Lower leg skin (tissue), 4 donors: ENCODE measurements at regions not wholly inside any gene's neighbourhood (a gene's known extent, or its start where the extent isn't known, plus 50 kb on each side); places are given as distances from the start of the nearest gene placed in this dataset.

Source experiments
- DNase-seq, 2 donors: peaks; one replicate each; pipeline ENCODE4 v3.0.0-alpha.2; 2019; ENCODE audit warnings: low spot score in 2 of 2
- H3K4me3 ChIP-seq: fragments of 200-600 bp; sonication (generic); 2 replicates; pipeline ENCODE4 v1.5.1; 2017; ENCODE audit warnings: mild to moderate bottlenecking, low read depth; ENCODE audit not compliant: poor library complexity, severe bottlenecking
- POLR2A ChIP-seq, 2 donors: fragments of 450-650 bp; IDR thresholded peaks; one replicate each; pipeline ENCODE4 v1.6.1; 2016 to 2017; ENCODE audit warnings: antibody characterized with exemption in 2 of 2, mild to moderate bottlenecking in 1 of 2, moderate library complexity in 1 of 2
- WGBS, 2 donors: methylation state at CpG; one replicate each; pipeline ENCODE4 v1.1.5; 2018; 5-methylcytosine and 5-hydroxymethylcytosine counted together
- intact Hi-C: fragments of 100-400 bp; cut with DNase I; formaldehyde crosslinking; loops from one replicate; pipeline ENCODE4 v1.15.0; 2023; ENCODE audit warnings: low total_unique reads
- TF ChIP-seq, protein P1 (sequence below), 3 donors: fragments of 450-650 bp; IDR thresholded peaks; one replicate each; pipeline ENCODE4 v1.5.1; 2016; ENCODE audit warnings: antibody characterized with exemption in 3 of 3, mild to moderate bottlenecking in 3 of 3, moderate library complexity in 2 of 3

DNA sequence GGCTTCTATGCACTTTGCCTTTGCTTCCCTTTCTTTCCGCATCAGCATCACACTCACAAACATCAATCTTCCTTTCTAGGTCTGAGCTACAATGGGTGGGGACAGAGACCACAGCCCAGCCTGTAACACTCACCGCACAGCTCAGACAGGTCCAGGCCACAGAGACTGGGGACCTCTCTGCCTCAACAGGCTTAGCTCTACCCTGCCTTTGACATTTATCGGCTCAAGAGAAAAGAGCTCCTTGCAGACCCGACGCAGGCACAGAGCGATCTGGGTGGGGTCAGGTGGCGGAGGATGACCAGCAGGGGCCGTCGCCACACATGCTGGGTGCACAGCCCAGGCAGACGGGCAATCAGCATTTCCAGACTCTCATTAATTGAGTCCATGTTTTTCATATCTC lies 837.3 kb downstream of the TBC1D22A start:
- peak in 1 of 2 donors; percentile 62 for DNase-seq
- intact Hi-C loops, result no loop called here
- WGBS, 2 donors, result 67 to 76% methylated on average over 10 of the region's 10 CpGs
- no peak overlapping the region for H3K4me3 ChIP-seq
- TF ChIP-seq, protein P1, sequence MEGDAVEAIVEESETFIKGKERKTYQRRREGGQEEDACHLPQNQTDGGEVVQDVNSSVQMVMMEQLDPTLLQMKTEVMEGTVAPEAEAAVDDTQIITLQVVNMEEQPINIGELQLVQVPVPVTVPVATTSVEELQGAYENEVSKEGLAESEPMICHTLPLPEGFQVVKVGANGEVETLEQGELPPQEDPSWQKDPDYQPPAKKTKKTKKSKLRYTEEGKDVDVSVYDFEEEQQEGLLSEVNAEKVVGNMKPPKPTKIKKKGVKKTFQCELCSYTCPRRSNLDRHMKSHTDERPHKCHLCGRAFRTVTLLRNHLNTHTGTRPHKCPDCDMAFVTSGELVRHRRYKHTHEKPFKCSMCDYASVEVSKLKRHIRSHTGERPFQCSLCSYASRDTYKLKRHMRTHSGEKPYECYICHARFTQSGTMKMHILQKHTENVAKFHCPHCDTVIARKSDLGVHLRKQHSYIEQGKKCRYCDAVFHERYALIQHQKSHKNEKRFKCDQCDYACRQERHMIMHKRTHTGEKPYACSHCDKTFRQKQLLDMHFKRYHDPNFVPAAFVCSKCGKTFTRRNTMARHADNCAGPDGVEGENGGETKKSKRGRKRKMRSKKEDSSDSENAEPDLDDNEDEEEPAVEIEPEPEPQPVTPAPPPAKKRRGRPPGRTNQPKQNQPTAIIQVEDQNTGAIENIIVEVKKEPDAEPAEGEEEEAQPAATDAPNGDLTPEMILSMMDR (IDR thresholded peaks at IDR 0.05), result no peak
- no peak for TF ChIP-seq POLR2A (IDR thresholded peaks at IDR 0.05)

DNA sequence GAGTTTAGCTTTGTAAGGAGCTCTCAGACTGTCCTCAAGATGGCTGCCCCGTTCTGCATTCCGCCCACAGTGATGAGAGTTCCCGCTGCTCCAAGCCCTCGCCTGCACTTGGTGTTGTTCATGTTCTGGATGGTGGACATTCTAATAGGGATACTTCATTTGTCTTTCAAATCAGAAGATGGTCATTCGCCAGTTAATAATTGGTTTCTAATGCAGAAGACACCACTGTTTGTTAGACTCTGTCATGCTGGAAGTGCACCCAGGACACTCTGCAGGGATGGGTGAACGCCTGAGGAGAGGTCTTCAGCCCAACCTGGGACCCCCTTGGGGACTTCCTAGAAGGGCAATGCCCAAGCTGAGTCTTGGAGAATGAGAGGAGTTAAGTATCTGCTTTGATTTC lies 836.4 kb downstream of the TBC1D22A start:
- H3K4me3 ChIP-seq, result no peak overlapping the region
- TF ChIP-seq, protein P1 (IDR thresholded peaks at IDR 0.05), result no peak
- TF ChIP-seq POLR2A (IDR thresholded peaks at IDR 0.05), result no peak
- DNase-seq, result peak in 1 of 2 donors; percentile 52
- 93 to 95% methylated on average over 6 of the region's 6 CpGs for WGBS, 2 donors
- intact Hi-C loops, result no loop called here

DNA sequence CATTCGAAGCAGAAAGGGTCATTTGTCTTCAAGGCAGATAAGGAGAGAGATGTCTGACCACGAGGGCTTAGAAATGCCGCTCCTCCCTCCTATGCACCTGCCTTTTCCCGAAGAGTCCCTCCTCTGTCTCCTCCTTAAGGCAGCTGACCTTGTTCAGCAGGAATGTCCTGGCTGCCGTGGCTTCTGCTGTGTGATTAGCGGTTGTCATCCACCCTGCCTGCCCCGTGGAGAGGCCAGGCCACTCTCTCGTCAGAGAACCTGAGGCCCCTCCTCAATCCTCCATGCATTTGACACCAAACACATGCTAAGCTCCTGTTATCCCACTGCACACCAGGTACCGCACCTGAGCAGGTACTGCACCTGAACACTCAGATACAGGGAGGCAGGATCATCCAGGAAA lies 834.6 kb downstream of the TBC1D22A start:
- H3K4me3 ChIP-seq, result no peak overlapping the region
- TF ChIP-seq, protein P1 (IDR thresholded peaks at IDR 0.05), result no peak
- TF ChIP-seq POLR2A (IDR thresholded peaks at IDR 0.05), result no peak
- intact Hi-C loops, result no loop called here
- WGBS, 2 donors, result 37 to 43% methylated on average over 8 to 9 of the region's 9 CpGs
- DNase-seq, result peak in 1 of 2 donors; percentile 58

DNA sequence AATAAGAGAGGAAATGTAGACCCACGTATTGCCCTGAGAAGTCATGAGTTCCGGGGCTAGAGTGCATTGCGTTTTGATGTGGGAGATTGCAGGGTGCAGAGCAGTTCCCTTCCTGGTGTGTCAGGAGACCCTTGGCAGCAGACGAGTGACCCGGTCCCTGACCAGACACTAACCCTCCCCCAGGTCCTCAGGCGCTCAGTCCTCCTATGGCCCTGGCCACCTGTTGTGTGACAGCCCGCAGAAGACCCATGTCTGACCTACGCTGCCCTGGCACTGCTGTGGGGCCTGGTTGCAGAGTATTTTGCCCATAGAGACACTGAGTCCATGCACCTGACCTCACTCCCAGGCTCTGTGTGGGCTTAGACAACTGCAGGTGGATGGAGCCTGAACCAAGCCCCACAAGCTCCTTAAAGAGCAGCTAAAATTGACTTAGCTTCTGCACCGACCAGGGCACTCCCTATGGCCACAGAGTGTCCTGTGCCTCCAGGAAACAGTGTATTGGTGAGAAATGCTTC lies 833.8 kb downstream of the TBC1D22A start:
- intact Hi-C loops, result no loop called here
- WGBS, 2 donors, result 89 to 92% methylated on average over 8 to 9 of the region's 9 CpGs
- H3K4me3 ChIP-seq, result no peak overlapping the region
- TF ChIP-seq, protein P1 (IDR thresholded peaks at IDR 0.05), result no peak
- no peak for TF ChIP-seq POLR2A (IDR thresholded peaks at IDR 0.05)
- peak in 1 of 2 donors; percentile 75 for DNase-seq

- no peak overlapping the region for H3K4me3 ChIP-seq
- WGBS, 2 donors, result 87 to 88% methylated on average over 6 of the region's 6 CpGs
- peak in 1 of 2 donors; percentile 76 for DNase-seq
- TF ChIP-seq, protein P1 (IDR thresholded peaks at IDR 0.05), result no peak
- no peak for TF ChIP-seq POLR2A (IDR thresholded peaks at IDR 0.05)
- intact Hi-C loops, result no loop called here
These were observed 832.5 kb downstream of the TBC1D22A start for GRCh38 chr22:47594836-47595521.
